Neural cell (in vitro differentiated cells): ENCODE measurements at regions not wholly inside any gene's neighbourhood (a gene's known extent, or its start where the extent isn't known, plus 50 kb on each side); places are given as distances from the start of the nearest gene placed in this dataset.
"Not testable (repeated sequence)": the region's sequence is repeated elsewhere in the genome, so short reads cannot be mapped to it uniquely, and the experiment has no call there.

Experiments used
- H2AFZ ChIP-seq: fragments of 200-600, 300-800 bp; sonication (generic), shearing (Covaris generic); 2 replicates; pipeline ENCODE4 v1.6.0; 2014; ENCODE audit warnings: low read depth, mild to moderate bottlenecking, antibody characterized with exemption, low read length, moderate library complexity
- H3F3A ChIP-seq: fragments of 200-600 bp; shearing (Covaris generic); 2 replicates; pipeline ENCODE4 v1.6.1; 2016; ENCODE audit warnings: mild to moderate bottlenecking, moderate library complexity, mixed read lengths, antibody characterized with exemption, low read length; ENCODE audit not compliant: insufficient read depth, poor library complexity, severe bottlenecking
- H3K27ac ChIP-seq: fragments of 200-600, 300-800 bp; sonication (generic), shearing (Covaris generic); 2 replicates; pipeline ENCODE4 v1.5.1; 2014; ENCODE audit warnings: mild to moderate bottlenecking, low read length, moderate library complexity
- H3K27me3 ChIP-seq: fragments of 300-800, 200-600 bp; sonication (generic), shearing (Covaris generic); 2 replicates; pipeline ENCODE4 v1.6.0; 2014; ENCODE audit warnings: mild to moderate bottlenecking, low read depth, low read length, moderate library complexity; ENCODE audit not compliant: insufficient read depth
- H3K36me3 ChIP-seq: fragments of 300-800, 200-600 bp; sonication (generic), shearing (Covaris generic); 2 replicates; pipeline ENCODE4 v1.5.1; 2014; ENCODE audit warnings: mild to moderate bottlenecking, antibody characterized with exemption, low read length, moderate library complexity; ENCODE audit not compliant: insufficient read depth
- H3K4me2 ChIP-seq: fragments of 300-800, 200-600 bp; sonication (generic), shearing (Covaris generic); 2 replicates; pipeline ENCODE4 v1.6.0; 2014; ENCODE audit warnings: mild to moderate bottlenecking, low read length
- H3K4me3 ChIP-seq: fragments of 300-800, 200-600 bp; sonication (generic), shearing (Covaris generic); 2 replicates; pipeline ENCODE4 v1.5.1; 2014; ENCODE audit warnings: mild to moderate bottlenecking, low read length, moderate library complexity
- H3K79me2 ChIP-seq: fragments of 200-600 bp; shearing (Covaris generic); replicated peaks from 2 replicates; pipeline ENCODE4 v1.6.0; 2014; ENCODE audit warnings: mild to moderate bottlenecking, low read length, moderate library complexity; ENCODE audit not compliant: insufficient read depth
- H3K9ac ChIP-seq: fragments of 300-800, 200-600 bp; sonication (generic), shearing (Covaris generic); 2 replicates; pipeline ENCODE4 v1.6.1; 2016; ENCODE audit warnings: mild to moderate bottlenecking, low read length, mixed read lengths
- H3K9me2 ChIP-seq: fragments of 200-600 bp; shearing (Covaris generic); 2 replicates; pipeline ENCODE4 v1.6.1; 2016; ENCODE audit warnings: mild to moderate bottlenecking, low read length, mixed read lengths; ENCODE audit not compliant: insufficient read depth
- H3K9me3 ChIP-seq: fragments of 200-600, 300-800 bp; sonication (generic), shearing (Covaris generic); 2 replicates; pipeline ENCODE4 v1.6.1; 2016; ENCODE audit warnings: mild to moderate bottlenecking, mixed run types, low read length, moderate library complexity, mixed read lengths
- H4K20me1 ChIP-seq: fragments of 200-600 bp; shearing (Covaris generic); 2 replicates; pipeline ENCODE4 v1.6.1; 2016; ENCODE audit warnings: mild to moderate bottlenecking, mixed run types; ENCODE audit not compliant: insufficient read depth
- EP300 ChIP-seq: fragments of 450-650 bp; conservative IDR thresholded peaks from 2 replicates; pipeline ENCODE4 v1.6.1; 2014; ENCODE audit warnings: antibody characterized with exemption, mild to moderate bottlenecking, moderate library complexity; ENCODE audit not compliant: poor library complexity, severe bottlenecking
- EZH2 ChIP-seq: fragments of 200-600, 300-800 bp; shearing (Covaris generic), sonication (generic); IDR thresholded peaks from 2 replicates; pipeline ENCODE4 v1.6.1; 2014; ENCODE audit warnings: antibody characterized with exemption, low read length, borderline replicate concordance, mild to moderate bottlenecking; ENCODE audit not compliant: insufficient read depth, poor library complexity, severe bottlenecking
- MXI1 ChIP-seq: fragments of 450-650 bp; conservative IDR thresholded peaks from 2 replicates; pipeline ENCODE4 v1.6.1; 2014; ENCODE audit warnings: antibody characterized with exemption, mild to moderate bottlenecking; ENCODE audit not compliant: poor library complexity, severe bottlenecking
- POLR2AphosphoS5 ChIP-seq: IDR thresholded peaks from 2 replicates; pipeline ENCODE4 v1.6.1; 2012
- RAD21 ChIP-seq: fragments of 450-650 bp; conservative IDR thresholded peaks from 2 replicates; pipeline ENCODE4 v1.6.1; 2014; ENCODE audit warnings: antibody characterized with exemption, mild to moderate bottlenecking, moderate library complexity
- SMC3 ChIP-seq: fragments of 450-650 bp; conservative IDR thresholded peaks from 2 replicates; pipeline ENCODE4 v1.6.1; 2014; ENCODE audit warnings: antibody characterized with exemption, mild to moderate bottlenecking, moderate library complexity; ENCODE audit not compliant: poor library complexity
- TAF1 ChIP-seq: IDR thresholded peaks from 2 replicates; pipeline ENCODE4 v1.6.1; 2012; ENCODE audit warnings: low read depth
- TF ChIP-seq, protein P1 (sequence below): fragments of 450-650 bp; IDR thresholded peaks from 2 replicates; pipeline ENCODE4 v1.5.1; 2014; ENCODE audit warnings: antibody characterized with exemption, mild to moderate bottlenecking, moderate library complexity; ENCODE audit not compliant: poor library complexity, severe bottlenecking
- TF ChIP-seq, protein P2 (sequence below): IDR thresholded peaks from 2 replicates; pipeline ENCODE4 v1.6.1; 2012; ENCODE audit warnings: borderline replicate concordance

DNA sequence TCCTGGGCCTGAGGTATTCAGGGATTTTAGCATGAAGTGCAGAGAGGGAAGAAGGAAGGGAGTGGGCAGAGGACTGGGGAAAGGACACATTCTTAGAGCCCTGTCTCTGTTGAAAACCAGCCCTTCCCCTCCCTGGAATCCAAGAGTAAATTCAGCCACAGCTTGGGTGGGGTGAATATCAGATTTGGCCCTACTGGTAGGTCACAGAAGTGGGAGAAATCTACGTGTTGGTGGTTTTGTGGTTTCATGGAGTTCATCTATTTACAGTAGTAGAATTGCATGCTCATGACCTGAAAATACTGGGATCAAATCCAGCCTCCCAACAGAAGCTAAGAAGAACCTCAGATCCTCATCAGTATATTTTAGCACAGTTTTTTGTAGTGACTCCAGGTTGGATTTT, 404.4 kb downstream of the BMP2 start:
- no peak overlapping the region for H2AFZ ChIP-seq
- no peak for TF ChIP-seq MXI1
- TF ChIP-seq SMC3: no peak
- no peak for TF ChIP-seq RAD21
- TF ChIP-seq, protein P1, sequence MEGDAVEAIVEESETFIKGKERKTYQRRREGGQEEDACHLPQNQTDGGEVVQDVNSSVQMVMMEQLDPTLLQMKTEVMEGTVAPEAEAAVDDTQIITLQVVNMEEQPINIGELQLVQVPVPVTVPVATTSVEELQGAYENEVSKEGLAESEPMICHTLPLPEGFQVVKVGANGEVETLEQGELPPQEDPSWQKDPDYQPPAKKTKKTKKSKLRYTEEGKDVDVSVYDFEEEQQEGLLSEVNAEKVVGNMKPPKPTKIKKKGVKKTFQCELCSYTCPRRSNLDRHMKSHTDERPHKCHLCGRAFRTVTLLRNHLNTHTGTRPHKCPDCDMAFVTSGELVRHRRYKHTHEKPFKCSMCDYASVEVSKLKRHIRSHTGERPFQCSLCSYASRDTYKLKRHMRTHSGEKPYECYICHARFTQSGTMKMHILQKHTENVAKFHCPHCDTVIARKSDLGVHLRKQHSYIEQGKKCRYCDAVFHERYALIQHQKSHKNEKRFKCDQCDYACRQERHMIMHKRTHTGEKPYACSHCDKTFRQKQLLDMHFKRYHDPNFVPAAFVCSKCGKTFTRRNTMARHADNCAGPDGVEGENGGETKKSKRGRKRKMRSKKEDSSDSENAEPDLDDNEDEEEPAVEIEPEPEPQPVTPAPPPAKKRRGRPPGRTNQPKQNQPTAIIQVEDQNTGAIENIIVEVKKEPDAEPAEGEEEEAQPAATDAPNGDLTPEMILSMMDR: no peak
- TF ChIP-seq, protein P2, sequence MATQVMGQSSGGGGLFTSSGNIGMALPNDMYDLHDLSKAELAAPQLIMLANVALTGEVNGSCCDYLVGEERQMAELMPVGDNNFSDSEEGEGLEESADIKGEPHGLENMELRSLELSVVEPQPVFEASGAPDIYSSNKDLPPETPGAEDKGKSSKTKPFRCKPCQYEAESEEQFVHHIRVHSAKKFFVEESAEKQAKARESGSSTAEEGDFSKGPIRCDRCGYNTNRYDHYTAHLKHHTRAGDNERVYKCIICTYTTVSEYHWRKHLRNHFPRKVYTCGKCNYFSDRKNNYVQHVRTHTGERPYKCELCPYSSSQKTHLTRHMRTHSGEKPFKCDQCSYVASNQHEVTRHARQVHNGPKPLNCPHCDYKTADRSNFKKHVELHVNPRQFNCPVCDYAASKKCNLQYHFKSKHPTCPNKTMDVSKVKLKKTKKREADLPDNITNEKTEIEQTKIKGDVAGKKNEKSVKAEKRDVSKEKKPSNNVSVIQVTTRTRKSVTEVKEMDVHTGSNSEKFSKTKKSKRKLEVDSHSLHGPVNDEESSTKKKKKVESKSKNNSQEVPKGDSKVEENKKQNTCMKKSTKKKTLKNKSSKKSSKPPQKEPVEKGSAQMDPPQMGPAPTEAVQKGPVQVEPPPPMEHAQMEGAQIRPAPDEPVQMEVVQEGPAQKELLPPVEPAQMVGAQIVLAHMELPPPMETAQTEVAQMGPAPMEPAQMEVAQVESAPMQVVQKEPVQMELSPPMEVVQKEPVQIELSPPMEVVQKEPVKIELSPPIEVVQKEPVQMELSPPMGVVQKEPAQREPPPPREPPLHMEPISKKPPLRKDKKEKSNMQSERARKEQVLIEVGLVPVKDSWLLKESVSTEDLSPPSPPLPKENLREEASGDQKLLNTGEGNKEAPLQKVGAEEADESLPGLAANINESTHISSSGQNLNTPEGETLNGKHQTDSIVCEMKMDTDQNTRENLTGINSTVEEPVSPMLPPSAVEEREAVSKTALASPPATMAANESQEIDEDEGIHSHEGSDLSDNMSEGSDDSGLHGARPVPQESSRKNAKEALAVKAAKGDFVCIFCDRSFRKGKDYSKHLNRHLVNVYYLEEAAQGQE: no peak
- TF ChIP-seq EZH2: no peak
- TF ChIP-seq POLR2AphosphoS5: no peak
- no peak for TF ChIP-seq EP300
- TF ChIP-seq TAF1: no peak
- no peaks in the 10 kb centered on the region for H3K9me2 ChIP-seq
- H3K27me3 ChIP-seq: no peaks in the 10 kb centered on the region
- H3K27ac ChIP-seq: no peak overlapping the region
- no peaks in the 10 kb centered on the region for H4K20me1 ChIP-seq
- no peaks in the 10 kb centered on the region for H3K36me3 ChIP-seq
- no peaks in the 10 kb centered on the region for H3K9me3 ChIP-seq
- H3K79me2 ChIP-seq: no peaks in the 10 kb centered on the region
- no peak overlapping the region for H3K4me2 ChIP-seq
- H3F3A ChIP-seq: no peaks in the 10 kb centered on the region
- H3K4me3 ChIP-seq: no peak overlapping the region
- no peak overlapping the region for H3K9ac ChIP-seq

DNA sequence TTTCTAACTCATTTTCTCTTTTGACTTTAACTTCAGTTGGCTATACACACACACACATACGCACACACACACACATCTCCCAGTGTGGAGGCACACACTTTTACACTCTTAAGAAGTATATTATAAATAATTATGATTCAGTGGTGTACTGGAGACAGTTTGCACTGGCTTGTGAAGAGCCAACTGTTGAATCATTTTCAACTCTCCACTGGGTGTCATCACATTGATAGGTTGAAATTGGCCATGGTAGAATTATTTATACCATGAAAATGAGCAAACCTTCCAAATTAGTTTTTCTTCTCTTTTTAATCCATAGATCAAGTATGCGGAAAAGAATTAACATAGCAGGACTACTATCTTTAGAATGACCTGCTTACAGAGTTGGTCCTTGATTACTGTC, 407.1 kb downstream of the BMP2 start:
- Histone ChIP-seq H3K9me2 (no peaks in the 10 kb centered on the region), H3K9me3 (no peaks in the 10 kb centered on the region), H3K9ac (no peak overlapping the region), H3K36me3 (no peaks in the 10 kb centered on the region), H3K27me3 (no peaks in the 10 kb centered on the region), H3F3A (no peaks in the 10 kb centered on the region), H3K4me3 (no peak overlapping the region), H3K27ac (no peak overlapping the region), H4K20me1 (no peaks in the 10 kb centered on the region), H2AFZ (no peak overlapping the region), H3K4me2 (no peak overlapping the region), H3K79me2 (no peaks in the 10 kb centered on the region)
- TF ChIP-seq, protein P2: no peak
- TF ChIP-seq EP300 (no peak), RAD21 (no peak), POLR2AphosphoS5 (no peak)

DNA sequence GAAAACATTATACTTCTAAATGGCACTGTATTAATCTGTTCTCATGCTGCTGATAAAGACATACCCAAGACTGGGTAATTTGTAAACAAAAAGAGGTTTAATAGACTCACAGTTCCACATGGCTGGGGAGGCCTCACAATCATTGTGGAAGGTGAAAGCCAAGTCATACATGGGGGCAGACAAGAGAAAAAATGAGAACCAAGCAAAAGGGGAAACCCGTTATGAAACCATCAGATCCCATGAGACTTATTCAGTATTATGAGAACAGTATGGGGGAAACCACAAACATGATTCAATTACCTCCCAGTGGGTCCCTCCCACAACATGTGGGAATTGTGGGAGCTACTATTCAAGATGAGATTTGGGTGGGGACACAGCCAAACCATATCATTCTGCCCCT, 408.3 kb downstream of the BMP2 start:
- not testable (repeated sequence) for H3K9me3 ChIP-seq, H3K9ac ChIP-seq, H3K4me3 ChIP-seq, H3K36me3 ChIP-seq, H2AFZ ChIP-seq, H3K9me2 ChIP-seq, H3F3A ChIP-seq, H3K79me2 ChIP-seq, H4K20me1 ChIP-seq, H3K27me3 ChIP-seq, H3K4me2 ChIP-seq, H3K27ac ChIP-seq
